GM18858 (cell line): ENCODE measurements at regions not wholly inside any gene's neighbourhood (a gene's known extent, or its start where the extent isn't known, plus 50 kb on each side); places are given as distances from the start of the nearest gene placed in this dataset.
"Not testable (repeated sequence)": the region's sequence is repeated elsewhere in the genome, so short reads cannot be mapped to it uniquely, and the experiment has no call there.

Experiments used
- ATAC-seq: cut with Tn5 transposase; IDR thresholded peaks from one replicate; pipeline ENCODE4 v1.9.1; 2021; ENCODE audit not compliant: unreplicated experiment

DNA sequence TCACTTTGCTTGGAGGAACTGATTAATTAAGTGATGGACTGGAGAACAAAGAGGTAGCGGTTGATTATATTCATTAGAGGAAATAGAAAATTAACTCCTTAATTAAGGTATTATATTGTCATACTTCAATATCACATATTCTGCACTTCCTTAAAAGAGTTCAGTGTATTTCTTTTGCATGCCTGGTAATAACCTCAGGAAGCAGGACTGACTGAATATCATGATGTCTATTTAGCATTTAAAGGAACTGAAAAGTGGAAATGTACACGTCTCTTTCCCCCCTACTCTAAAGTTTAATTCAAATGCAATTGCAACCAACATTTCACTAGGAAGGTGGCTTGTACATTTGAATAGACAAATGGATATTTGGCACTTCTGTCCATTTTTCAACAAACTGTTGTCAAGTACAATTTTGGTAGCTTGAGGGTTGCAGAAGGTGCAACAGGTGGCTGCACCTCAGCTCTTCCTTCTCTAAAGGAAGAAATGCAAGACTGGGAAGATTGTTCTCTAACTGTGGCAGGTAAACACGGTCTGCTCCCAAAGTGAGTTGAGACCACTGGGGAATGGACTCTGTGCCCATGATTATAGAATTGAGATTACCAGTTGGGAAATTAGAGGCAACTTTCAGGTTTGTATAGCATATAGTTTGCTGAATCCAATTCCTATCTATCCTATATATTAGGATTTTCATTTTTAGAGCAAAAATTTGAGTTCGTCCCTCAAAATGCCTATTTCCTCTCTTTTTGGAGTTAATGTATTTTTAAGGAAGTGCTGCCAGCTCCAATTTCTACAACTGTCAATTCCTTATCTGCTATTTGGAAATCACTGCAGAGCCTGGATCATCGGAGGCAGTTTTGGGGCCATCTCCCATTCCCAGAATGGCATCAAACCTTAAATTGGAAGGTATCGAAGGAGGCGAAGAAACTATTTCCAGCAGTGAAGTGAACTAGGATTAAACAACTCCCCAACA is 98.9 kb upstream of the TAF11L2 start:
- no peak for ATAC-seq

DNA sequence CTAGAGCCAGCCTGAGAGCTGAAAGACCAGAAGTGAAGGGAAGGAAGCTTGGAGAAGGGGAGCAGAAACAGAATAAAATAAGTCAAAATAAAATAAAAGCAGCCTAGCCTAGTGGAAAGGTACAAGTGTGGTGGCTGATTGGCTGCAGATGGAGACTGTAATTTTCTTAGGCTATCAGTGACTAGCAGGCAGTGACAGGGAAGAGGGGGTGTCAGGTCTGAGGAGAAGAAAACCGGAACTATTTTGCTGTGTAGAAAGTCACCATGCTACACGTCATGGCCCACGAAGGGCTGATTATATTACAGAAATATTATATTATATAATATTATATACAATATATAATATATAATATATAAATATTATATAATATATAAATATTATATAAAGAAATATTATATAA is 98.1 kb upstream of the TAF11L2 start:
- no peak for ATAC-seq

DNA sequence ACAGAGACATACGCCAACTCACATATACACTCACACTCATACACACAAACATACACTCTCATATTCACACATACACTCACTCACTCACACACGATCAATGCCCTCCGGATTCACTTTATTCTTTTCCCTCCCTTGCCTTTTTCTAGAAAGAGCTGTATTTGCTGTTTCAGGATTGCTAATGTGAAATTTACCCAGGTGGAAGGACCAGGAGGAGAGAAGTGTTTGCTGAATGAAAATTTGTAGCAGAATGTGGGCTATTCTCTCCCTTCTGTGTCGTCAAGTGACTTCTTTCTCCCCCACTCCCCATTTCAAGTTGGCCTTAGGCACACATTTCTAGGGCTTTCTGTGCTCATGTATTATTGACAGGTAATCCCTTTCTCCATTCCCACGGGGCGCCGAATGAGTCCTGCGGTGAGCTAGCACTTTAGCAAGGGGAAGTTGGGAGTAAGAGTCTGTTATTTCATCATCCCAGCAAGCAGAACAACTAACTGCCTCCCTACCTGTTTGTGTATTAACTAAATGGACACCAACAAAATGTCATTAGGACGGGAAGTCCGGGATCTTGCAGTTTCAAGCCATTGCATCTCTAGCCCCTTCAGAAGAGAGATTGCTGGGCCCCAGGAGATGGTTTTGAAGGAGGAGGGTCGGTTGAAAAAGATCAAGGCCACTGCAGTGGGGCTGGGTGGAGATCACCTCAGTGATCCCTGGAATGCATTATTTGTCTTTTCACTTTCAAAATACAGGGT is 97.1 kb upstream of the TAF11L2 start:
- no peak for ATAC-seq

DNA sequence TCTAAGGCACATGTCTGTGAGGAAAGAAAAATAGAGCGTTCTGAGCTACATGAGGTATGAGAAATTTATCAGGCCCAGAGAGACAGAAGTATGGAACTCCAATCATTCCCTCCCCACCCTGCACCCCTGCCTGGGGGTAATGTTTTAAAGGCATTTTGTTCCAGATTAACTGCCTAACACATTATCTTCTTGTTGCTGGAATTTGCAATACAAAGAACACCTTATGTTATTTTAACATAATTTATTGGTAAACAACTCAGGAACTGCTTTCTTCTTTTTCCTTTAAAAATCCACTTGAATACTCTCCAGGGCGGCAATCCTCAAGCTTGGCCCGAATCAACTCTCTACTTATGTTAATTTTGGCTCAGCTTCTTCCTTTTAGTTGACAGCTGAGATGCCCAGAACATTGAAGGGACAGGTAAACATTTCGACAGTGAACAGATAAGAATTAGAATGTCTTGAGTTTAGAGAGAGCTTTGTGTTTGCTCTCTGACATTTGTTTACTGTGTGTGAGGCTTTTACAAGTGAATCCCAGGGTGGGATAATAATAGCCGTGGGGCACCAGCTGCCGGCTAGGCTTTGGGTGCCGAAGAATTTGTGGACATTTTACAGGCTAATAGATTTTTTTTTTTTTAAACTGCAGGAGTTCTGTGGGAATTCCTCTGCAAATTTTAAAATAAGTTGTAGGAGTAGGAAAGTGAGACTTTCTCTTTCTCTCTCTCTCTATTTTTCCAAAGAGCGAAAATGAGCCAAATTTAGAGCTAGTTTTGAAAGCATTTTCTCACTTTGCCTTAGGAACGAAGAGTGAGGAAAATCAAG is 96.4 kb upstream of the TAF11L2 start:
- no peak for ATAC-seq

DNA sequence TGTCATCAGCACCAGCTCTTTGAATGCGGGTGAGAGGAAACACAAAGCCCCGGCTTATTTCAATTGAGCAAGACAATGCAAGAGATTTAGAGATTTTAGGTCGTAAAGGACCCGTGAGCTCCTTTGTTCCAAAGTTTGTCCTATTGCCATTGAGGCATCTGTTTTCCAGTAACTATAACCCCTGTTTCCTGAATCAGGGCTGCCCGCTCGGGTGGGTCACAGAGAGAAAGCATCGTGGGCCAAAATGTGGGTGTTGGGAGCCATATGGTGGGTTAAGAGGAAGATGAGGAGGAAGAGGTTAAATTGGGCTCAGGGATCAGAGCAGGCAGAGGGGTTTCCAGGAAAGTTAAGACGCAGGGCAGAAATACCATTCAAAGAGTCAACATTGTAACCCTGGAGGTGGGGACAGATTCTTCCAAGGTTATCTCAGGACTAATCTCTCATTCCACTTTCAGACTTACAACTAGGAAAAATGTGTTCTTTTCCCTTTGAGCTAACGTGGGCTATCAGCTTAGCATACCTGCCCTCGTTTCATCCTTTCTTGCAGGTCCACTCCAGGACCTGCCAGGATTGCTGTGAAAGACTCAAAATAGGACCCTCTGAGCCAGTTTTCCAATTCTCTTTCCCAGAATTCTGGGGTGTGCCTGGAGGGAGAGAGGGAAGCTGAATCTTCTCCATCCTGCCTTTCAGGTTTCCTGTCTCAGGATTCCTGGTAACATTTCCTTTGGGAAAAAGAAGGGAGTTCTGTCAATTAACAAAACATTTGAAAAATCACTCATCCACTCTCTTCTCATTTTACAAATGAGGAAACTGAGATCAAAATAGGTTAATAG is 95.5 kb upstream of the TAF11L2 start:
- no peak for ATAC-seq

DNA sequence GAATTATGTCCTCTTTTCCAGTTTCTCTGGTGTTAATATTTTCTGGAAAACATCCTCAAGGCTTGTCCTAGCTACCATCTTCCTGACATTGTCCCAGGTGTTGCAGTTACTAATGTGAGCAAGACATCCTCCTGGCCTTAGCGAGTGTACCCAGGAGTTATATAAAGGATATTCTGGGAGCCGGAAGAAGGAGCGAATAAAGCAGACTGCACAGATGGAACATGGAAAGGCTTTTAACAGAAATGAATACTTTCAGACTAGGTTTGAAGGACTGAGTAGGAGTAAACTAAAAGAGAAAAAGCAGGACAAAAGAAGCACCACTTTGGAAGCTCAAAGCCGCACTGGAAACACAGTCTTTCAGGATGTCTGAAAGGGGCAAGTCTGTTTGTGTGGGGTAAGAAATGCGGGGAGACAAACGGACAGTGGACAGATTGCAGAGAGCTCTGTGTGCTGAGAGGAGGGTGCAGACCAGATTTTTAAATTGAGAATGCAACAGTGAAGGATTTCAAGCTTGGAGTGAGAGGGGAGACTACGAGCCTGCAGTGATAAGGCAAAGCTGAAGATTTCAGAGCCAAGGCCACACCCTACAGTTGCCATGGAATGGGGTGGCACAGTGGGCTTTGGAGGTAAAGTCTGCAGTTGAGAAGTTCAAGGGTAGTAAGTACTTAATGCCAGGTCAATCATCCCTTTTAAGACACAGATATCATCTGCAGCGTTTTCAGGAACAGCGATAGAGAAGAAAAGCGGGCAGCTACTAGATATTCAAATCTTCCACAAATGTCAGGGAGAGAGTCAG is 94.1 kb upstream of the TAF11L2 start:
- no peak for ATAC-seq

DNA sequence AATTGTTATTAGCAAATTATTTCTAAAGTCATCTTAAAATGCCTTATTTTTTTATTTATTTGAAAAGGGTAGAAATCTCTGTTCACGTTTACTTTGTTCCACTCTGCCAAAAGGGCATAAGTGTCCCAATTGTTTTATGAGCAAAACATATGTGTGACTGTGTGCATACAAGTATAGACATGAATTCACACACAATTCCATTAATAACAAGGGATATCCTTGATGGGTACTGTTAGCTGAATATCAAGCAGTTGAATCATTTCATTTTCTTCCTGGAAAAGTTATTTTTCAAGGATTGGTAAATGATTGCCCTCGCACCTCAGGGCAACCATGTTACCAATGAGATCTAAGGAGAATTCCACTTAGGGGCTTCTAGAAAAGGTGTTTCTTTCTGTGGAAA is 92.1 kb upstream of the TAF11L2 start:
- ATAC-seq, result no peak

DNA sequence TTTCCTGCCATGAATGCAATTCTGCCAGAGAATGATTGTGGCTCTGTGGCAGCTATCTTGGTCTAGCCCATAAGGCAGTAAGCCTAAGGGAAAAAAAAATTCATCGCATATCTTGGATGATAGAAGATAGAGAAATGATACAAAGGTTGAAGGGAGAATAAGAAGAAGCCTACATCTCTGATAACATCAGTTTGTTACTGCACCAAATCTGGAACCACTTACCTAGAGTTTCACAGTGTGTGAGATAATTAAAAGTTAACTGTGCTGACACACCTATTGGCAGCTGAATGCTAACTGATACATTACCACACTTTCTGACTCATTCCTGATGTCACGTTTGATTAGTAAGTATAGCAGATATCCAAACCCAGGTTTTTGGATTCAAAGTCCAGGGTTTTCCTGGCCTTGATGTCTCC is 91.6 kb upstream of the TAF11L2 start:
- ATAC-seq, result no peak

DNA sequence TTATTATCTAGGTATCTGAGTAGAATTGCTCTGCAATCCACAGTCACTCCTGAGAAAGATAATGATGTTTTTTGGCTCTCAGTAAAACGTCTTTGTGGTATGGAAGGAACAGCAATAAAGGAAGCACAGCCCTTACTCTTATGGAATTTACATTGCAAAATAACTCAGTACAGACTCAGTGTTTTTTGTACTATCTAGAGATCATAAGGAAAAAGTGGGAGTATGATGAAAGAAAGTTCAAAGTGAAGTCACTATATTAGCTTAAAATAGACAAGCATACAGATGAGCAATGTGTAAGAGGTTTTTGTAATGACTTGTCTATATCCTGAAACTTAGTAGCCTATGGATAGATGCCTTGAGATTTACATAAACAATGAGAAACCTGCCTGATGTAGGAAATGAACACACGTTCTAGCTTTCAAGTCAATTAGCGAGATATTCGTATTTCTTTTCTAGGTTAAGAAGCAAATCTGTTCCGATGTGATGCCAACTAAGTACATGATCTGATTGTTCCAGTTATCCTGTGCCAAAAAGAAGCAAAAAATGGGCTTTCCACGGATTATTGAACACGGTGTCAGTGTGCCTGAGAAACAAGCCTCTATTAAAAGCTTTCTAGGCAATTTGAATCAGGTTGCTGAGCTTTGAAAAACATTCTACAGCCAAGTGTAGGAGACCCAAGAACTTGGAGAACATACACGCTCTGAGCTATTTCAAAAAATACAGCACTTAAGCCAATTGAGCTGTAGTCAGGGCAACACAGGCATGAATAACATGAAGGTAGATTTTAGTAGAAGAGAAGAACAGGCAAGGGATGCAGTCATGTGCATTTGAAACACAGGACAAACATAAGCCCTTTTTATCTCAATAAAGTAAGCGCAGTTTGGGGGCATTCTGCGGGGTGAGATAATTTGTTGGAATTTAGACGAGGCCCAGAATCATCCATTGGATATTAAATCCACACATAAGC is 86.3 kb upstream of the TAF11L2 start:
- ATAC-seq, result no peak

DNA sequence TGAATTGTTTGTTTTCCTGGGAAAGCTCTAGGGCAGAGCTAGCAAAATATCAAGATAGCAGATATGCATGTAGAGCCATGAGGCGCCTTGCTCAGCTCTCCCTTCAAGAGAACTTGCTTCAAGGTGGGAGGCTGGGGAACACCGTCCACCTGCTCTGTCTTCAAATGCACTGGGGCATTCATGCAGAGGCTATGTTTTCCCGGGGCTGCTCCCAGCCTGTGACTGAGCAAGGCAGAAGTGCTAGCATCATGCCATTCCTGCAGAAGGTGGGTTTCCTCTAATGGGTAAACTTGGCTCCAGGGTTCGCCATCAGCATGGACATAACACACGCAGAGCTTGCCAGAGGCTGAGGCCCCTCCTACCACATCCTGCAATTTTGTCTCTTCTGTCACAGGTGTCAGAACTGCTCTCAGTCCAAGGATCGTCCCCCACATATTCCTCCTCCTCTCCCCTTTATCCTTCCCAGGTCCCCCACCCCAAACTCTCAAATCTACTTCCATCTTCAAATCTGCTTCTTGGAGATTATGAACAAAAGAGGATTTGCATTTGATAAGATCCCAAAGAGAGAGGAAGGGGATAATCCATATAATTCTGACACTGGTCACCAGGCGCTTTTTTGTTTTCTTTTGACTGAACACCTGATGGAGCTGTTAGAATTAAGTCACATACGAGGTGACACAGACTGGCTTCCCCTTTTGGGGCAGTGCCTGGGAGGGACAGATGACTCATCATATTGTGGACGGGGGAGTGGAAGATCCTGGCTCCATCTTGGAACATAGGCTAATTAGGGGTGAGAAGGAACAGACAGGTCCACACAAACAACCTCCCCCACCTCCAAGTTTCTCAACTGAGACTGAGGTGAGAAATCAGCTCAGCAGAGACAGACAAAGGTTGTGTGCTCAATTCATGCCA is 85.0 kb upstream of the TAF11L2 start:
- no peak for ATAC-seq

DNA sequence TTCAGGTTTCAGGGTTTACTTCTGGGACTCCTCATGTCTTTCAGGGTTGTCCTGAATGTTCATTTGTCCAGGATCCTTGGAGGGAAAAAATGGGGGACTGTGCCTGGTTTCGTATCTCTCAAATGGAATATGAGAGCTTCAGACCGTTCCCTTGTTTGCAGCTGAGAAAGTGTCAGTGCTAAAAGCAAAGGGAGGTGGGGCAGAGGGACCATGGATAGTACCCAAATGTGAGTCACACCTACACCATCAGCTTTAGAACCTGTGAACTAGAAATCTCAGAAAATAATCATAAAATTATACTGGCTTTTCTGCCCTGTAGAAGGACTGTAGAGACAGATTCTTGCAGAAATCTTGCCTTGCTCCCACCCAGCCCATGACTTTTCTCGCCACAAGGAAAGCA is 84.3 kb upstream of the TAF11L2 start:
- ATAC-seq, result no peak

DNA sequence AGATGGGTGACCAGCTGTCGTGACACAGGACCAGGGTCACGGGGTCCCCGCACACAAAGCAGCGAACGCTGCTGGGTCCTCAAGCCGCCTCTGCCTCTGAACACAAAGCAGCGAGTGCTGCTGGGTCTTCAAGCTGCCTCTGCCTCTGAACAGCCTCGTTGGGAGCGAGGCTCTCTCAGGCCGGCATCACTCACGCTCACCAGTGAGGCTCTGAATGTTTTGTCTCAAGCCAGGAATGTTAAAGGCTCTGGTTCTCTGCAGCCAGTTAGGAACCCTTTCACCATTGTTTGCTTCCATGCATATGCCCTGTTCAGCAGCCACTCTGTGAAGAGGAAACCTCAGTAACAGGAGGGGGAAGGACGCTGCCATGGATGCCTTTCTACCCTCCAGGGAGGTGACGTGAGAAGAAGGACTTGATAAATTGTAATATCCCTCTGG is 82.7 kb upstream of the TAF11L2 start:
- no peak for ATAC-seq

DNA sequence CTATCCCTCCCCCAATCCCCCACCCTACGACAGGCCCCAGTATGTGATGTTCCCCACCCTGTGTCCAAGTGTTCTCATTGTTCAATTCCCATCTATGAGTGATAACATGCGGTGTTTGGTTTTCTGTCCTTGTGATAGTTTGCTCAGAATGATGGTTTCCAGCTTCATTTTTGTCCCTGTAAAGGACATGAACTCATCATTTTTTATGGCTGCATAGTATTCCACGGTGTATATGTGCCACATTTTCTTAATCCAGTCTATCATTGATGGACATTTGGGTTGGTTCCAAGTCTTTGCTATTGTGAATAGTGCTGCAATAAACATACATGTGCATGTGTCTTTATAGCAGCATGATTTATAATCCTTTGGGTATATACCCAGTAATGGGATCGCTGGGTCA is 81.7 kb upstream of the TAF11L2 start:
- not testable (repeated sequence) for ATAC-seq

DNA sequence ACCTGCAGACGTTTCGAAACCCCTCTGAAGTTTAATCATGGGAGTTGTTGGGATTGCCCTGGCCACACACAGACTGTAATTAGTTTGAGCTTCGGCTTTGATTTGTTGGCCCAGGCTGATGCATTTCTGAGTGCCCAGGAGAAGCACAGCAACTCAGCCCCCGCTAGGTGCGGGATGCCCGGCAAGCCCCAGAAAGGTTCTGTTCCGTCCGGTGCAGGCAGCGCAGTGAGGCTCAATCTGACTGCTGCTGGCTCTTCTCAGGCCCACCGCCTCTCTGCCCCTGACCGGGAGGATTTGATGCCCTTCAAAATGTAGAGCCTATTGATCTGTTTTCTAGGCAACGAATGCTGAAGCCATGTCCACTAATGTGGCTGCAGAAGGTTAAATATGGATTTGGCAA is 73.4 kb upstream of the TAF11L2 start:
- ATAC-seq, result no peak

DNA sequence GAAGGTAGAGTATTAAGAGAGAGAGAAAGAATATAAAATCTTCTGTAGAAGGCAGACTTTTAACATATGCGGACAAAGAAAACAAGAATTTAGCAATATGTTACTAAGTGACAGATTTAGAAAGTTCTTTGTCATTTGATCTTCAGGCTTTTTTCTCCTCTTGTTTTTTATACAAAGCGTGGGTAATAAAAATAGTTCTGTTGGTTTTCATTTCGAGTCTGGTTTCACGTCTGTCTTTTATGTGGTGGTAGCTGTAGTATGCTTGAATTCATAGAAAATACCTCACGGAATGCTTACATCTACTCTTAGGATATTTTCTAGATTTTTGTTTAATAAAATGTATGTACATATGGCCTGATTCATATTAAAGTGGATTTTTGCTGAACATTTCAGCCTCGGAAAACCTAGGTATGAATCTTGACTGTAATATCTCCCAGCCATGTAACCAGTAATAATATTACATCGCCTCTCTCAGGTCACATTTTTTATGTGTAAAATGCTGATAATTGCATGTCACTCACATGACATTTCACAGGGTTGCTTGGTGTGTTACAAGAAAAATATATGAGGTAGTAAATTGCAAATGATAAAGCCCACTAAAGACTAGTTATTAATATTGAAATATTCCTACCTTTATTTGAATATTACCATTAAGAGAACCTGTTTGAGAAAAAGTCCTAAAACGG is 72.5 kb upstream of the TAF11L2 start:
- no peak for ATAC-seq

DNA sequence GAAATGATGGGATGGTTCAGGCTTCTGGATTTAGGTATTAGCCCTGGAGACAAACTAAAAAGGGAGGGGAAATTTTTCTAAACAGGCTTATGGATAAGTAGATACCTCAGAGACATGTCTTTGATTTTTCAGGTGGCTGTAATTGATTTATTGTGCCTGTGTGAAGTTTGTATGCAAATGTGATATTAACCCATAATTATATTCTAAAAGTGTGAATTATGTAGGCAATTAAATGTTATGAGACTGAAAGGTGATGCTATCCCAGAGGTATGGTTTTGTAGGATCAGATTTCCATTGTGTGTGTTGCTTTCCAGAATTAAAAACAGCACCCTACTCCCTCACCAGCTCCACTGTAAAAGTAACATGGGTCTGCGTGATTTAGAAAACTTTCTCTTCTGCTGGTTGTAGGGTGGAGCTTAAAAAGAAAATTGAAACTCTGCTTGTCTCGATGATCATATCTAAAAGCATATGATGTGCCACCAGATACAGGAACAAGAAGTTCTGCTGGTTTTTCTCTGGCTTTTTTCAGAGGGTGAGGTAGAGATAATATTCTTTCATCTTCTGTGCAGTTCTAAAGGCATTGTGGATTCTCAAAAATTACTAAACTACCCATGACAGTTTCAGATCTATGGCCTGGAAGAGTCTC is 71.8 kb upstream of the TAF11L2 start:
- peak; percentile 91 for ATAC-seq
